ENCODE measurements at regions not wholly inside any gene's neighbourhood (a gene's known extent, or its start where the extent isn't known, plus 50 kb on each side); places are given as distances from the start of the nearest gene placed in this dataset.

- Histone ChIP-seq H3K23me2 (ENCODE audit: insufficient read length, low read depth, low read length, poor library complexity, severe bottlenecking) (no peaks in the 10 kb centered on the region), H4K8ac (replicated peaks; ENCODE audit: insufficient read length, low read depth, low read length) (no peak overlapping the region), H3K4me2 (ENCODE audit: insufficient read depth, insufficient read length, low read length) (no peak overlapping the region), H3K4me1 (ENCODE audit: insufficient read depth, low read length) (no peaks in the 10 kb centered on the region), H3K18ac (ENCODE audit: insufficient read length, low read depth, low read length) (no peak overlapping the region), H3K9me3 (ENCODE audit: control insufficient read depth, low read depth, low read length) (no peaks in the 10 kb centered on the region), H3K27ac (ENCODE audit: insufficient read length, low read depth, low read length) (no peak overlapping the region), H3K23ac (ENCODE audit: insufficient read length, low read depth, low read length) (no peak overlapping the region), H3K79me1 (ENCODE audit: insufficient read depth, low read depth, low read length, poor library complexity, severe bottlenecking) (no peaks in the 10 kb centered on the region), H2AK5ac (ENCODE audit: insufficient read length, low read length) (no peak overlapping the region), H3K79me2 (ENCODE audit: insufficient read depth, low read length) (no peaks in the 10 kb centered on the region), H3K4ac (ENCODE audit: low read depth, low read length) (no peak overlapping the region), H3K14ac (ENCODE audit: insufficient read depth, low read length) (no peak overlapping the region), H3K27me3 (ENCODE audit: insufficient read depth, low read length) (no peaks in the 10 kb centered on the region), H3K56ac (ENCODE audit: insufficient read length, low read depth, low read length) (no peak overlapping the region), H2BK15ac (ENCODE audit: low read depth, low read length) (no peak overlapping the region), H3T11ph (ENCODE audit: low read length) (no peak overlapping the region), H4K20me1 (ENCODE audit: control insufficient read depth, insufficient read depth, insufficient read length) (no peaks in the 10 kb centered on the region), H2BK5ac (ENCODE audit: insufficient read length, low read length) (no peak overlapping the region), H2BK120ac (ENCODE audit: low read depth, low read length, poor library complexity, severe bottlenecking) (no peak overlapping the region), H3K9ac (ENCODE audit: extremely low read depth, insufficient read length, low read length) (no peak overlapping the region), H2AFZ (ENCODE audit: low read length) (no peak overlapping the region), H2BK12ac (ENCODE audit: insufficient read length, low read depth, low read length) (no peak overlapping the region), H4K5ac (ENCODE audit: insufficient read length, low read depth, low read length) (no peak overlapping the region), H2BK20ac (ENCODE audit: low read depth, low read length, poor library complexity, severe bottlenecking) (no peak overlapping the region), H4K91ac (ENCODE audit: insufficient read length, low read depth, low read length) (no peak overlapping the region)
- Mint-ChIP-seq H3K27ac (no peak overlapping the region), H3K9me3 (no peaks in the 10 kb centered on the region), H3K27me3 (ENCODE audit: low read depth) (no peaks in the 10 kb centered on the region), H3K4me1 (no peaks in the 10 kb centered on the region), H3K36me3 (ENCODE audit: insufficient read depth in 1 of 3, low read depth in 3 of 3) (no peaks in the 10 kb centered on the region), H3K4me3 (no peak overlapping the region)
- peak; percentile 56; the same call in 2 of the 3 replicates for TF ChIP-seq CTCF (conservative IDR thresholded peaks at IDR 0.05)
- no CpG with 5 or more reads among the region's 2 CpGs for WGBS (ENCODE audit: extremely low coverage, insufficient read length, low lambda C conversion rate)
- no peak for DNase-seq
These were observed 677.4 kb upstream of the NDST4 start for GRCh38 chr4:115790812-115791211.
